Esophagus muscularis mucosa (tissue), 3 donors: ENCODE measurements at regions not wholly inside any gene's neighbourhood (a gene's known extent, or its start where the extent isn't known, plus 50 kb on each side); places are given as distances from the start of the nearest gene placed in this dataset.

Source experiments
- POLR2AphosphoS5 ChIP-seq, 2 donors: sonication (generic); formaldehyde crosslinking; IDR thresholded peaks; one replicate each; pipeline ENCODE4 v1.6.1; 2017; ENCODE audit warnings: antibody characterized with exemption in 2 of 2
- TF ChIP-seq, protein P1 (sequence below), 3 experiments: fragments of 200-600 bp in 2 of 3; fragments of 450-650 bp in 1 of 3; sonication (generic) in 2 of 3; IDR thresholded peaks; one replicate each; pipeline ENCODE4 v1.5.1; 2017 to 2019; ENCODE audit warnings: antibody characterized with exemption in 3 of 3, mild to moderate bottlenecking in 2 of 3, moderate library complexity in 1 of 3

DNA sequence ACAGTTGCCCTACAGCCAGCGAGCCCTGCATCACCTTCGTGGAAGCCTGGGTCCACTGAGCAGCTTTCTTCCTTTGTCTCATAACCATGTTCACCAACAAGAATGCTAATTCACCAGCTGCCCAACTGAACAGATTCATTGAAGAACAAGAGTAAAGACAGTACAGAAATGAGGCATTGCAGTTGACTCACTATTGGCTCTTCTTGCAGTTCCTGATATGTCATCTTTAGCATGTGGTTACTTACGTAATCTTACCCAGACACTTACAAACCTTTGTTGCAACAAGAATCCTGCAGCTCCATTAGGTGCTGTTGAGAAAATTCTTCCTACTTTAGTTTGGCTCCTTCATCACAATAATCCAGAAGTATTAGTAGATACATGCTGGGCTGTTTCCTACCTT lies 174.0 kb upstream of the TPK1 start:
- TF ChIP-seq POLR2AphosphoS5 (IDR thresholded peaks at IDR 0.05): no peak
- TF ChIP-seq, protein P1, sequence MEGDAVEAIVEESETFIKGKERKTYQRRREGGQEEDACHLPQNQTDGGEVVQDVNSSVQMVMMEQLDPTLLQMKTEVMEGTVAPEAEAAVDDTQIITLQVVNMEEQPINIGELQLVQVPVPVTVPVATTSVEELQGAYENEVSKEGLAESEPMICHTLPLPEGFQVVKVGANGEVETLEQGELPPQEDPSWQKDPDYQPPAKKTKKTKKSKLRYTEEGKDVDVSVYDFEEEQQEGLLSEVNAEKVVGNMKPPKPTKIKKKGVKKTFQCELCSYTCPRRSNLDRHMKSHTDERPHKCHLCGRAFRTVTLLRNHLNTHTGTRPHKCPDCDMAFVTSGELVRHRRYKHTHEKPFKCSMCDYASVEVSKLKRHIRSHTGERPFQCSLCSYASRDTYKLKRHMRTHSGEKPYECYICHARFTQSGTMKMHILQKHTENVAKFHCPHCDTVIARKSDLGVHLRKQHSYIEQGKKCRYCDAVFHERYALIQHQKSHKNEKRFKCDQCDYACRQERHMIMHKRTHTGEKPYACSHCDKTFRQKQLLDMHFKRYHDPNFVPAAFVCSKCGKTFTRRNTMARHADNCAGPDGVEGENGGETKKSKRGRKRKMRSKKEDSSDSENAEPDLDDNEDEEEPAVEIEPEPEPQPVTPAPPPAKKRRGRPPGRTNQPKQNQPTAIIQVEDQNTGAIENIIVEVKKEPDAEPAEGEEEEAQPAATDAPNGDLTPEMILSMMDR (IDR thresholded peaks at IDR 0.05): no peak
